ENCODE measurements at regions not wholly inside any gene's neighbourhood (a gene's known extent, or its start where the extent isn't known, plus 50 kb on each side); places are given as distances from the start of the nearest gene placed in this dataset.

GRCh38 chr4:35982318-35982717 is 262.0 kb downstream of the ARAP2 start:
- no peak for TF ChIP-seq MAX (IDR thresholded peaks at IDR 0.05)
- TF ChIP-seq POLR2AphosphoS2 (conservative IDR thresholded peaks at IDR 0.05; ENCODE audit: low read length): no peak
- no peak for TF ChIP-seq CTCF (IDR thresholded peaks at IDR 0.05)
